Panc1 (cell line): ENCODE measurements at regions not wholly inside any gene's neighbourhood (a gene's known extent, or its start where the extent isn't known, plus 50 kb on each side); places are given as distances from the start of the nearest gene placed in this dataset.
"Not testable (repeated sequence)": the region's sequence is repeated elsewhere in the genome, so short reads cannot be mapped to it uniquely, and the experiment has no call there.

ENCODE experiments used
- ATAC-seq: fragments of 200-7000 bp; cut with Tn5 transposase; 2 replicates; pipeline ENCODE4 v1.9.1; 2020; ENCODE audit warnings: mild to moderate bottlenecking, moderate library complexity
- BruUV-seq: library from RNA; stranded (reverse); fragments of 400-500 nt; replicated peaks from 2 replicates; lab custom pipeline; 2021; lab: Mats Ljungman, UMichigan
- CTCF ChIA-PET: fragments of 300-600 bp; sonication (Branson Sonifier 250); formaldehyde crosslinking; loops from one replicate; lab custom pipeline; 2022; ENCODE audit warnings: antibody characterized with exemption; lab: Charles Lee
- POLR2A ChIA-PET: fragments of 300-600 bp; sonication (Branson Sonifier 250); formaldehyde crosslinking; loops from one replicate; lab custom pipeline; 2022; ENCODE audit warnings: antibody characterized with exemption; lab: Charles Lee
- DNase-seq: peaks from one replicate; pipeline ENCODE4 v3.0.0-alpha.2; 2010; ENCODE audit warnings: low read depth, low spot score
- H3K27ac ChIP-seq: 2 replicates; pipeline ENCODE4 v1.5.1; 2011; ENCODE audit warnings: mild to moderate bottlenecking, low read length, inconsistent platforms
- H3K27me3 ChIP-seq: fragments of 200-500 bp; sonication (Bioruptor generic); 2 replicates; pipeline ENCODE4 v1.6.0; 2014; ENCODE audit warnings: low read length, inconsistent platforms; ENCODE audit not compliant: control insufficient read depth, insufficient read depth
- H3K36me3 ChIP-seq: fragments of 200-500 bp; sonication (Bioruptor generic); 2 replicates; pipeline ENCODE4 v1.5.1; 2014; ENCODE audit warnings: inconsistent platforms, mild to moderate bottlenecking, low read length, moderate library complexity; ENCODE audit not compliant: control insufficient read depth, insufficient read depth
- H3K4me1 ChIP-seq: 2 replicates; pipeline ENCODE4 v1.5.1; 2011; ENCODE audit warnings: inconsistent platforms, mild to moderate bottlenecking, low read length, moderate library complexity; ENCODE audit not compliant: control insufficient read depth, insufficient read depth
- H3K4me3 ChIP-seq, 2 experiments: 2 replicates each; pipeline ENCODE4 v1.5.1; 2011 to 2012; ENCODE audit warnings: low read depth in 2 of 2, low read length in 2 of 2, mild to moderate bottlenecking in 2 of 2, inconsistent platforms in 1 of 2, moderate library complexity in 1 of 2
- H3K9me3 ChIP-seq: fragments of 200-500 bp; sonication (Bioruptor generic); 2 replicates; pipeline ENCODE4 v1.5.1; 2014; ENCODE audit warnings: low read depth, mild to moderate bottlenecking, inconsistent platforms, low read length, moderate library complexity; ENCODE audit not compliant: control insufficient read depth, insufficient read depth
- CTCF ChIP-seq: fragments of 450-650 bp; IDR thresholded peaks from 2 replicates; pipeline ENCODE4 v1.5.1; 2017; ENCODE audit warnings: mild to moderate bottlenecking
- POLR2AphosphoS5 ChIP-seq: IDR thresholded peaks from 2 replicates; pipeline ENCODE4 v1.6.1; 2012; ENCODE audit warnings: mild to moderate bottlenecking, low read depth, low read length, moderate library complexity
- SIN3A ChIP-seq: IDR thresholded peaks from 2 replicates; pipeline ENCODE4 v1.6.1; 2012; ENCODE audit warnings: low read depth, mild to moderate bottlenecking, low read length, moderate library complexity, borderline replicate concordance; ENCODE audit not compliant: insufficient read depth
- TCF7L2 ChIP-seq: IDR thresholded peaks from 2 replicates; pipeline ENCODE4 v1.6.1; 2011; ENCODE audit warnings: mild to moderate bottlenecking, low read depth, low read length, inconsistent platforms
- in situ Hi-C: cut with HindIII; loops from 2 replicates; pipeline ENCODE4 v1.10.0; 2016; ENCODE audit warnings: low sequenced_read_pairs, low pct_unique_long_range_greater_than_20kb
- intact Hi-C: fragments of 100-400 bp; cut with micrococcal nuclease; formaldehyde crosslinking; loops from one replicate; pipeline ENCODE4 v1.10.0; 2022; ENCODE audit not compliant: unreplicated experiment
- TF ChIP-seq, protein P1 (sequence below), 2 experiments: IDR thresholded peaks; 2 replicates each; pipeline ENCODE4 v1.6.1; 2011 to 2012; ENCODE audit warnings: low read depth in 2 of 2, control low read depth in 1 of 2, low read length in 1 of 2, mild to moderate bottlenecking in 1 of 2, moderate library complexity in 1 of 2; ENCODE audit not compliant: insufficient read depth in 1 of 2

- H3K27ac ChIP-seq = no peak overlapping the region
- no peaks in the 10 kb centered on the region for H3K27me3 ChIP-seq
- H3K36me3 ChIP-seq = no peaks in the 10 kb centered on the region
- ATAC-seq = no peak
- BruUV-seq = no TSS peak
- no peaks in the 10 kb centered on the region for H3K9me3 ChIP-seq
- ChIA-PET CTCF (no interaction called here), POLR2A (no interaction called here)
- DNase-seq = no peak
- H3K4me1 ChIP-seq = no peaks in the 10 kb centered on the region
- intact Hi-C loops (no loop called here), in situ Hi-C loops (no loop called here)
- no peak overlapping the region for H3K4me3 ChIP-seq
- TF ChIP-seq TCF7L2 = no peak
- TF ChIP-seq, protein P1, sequence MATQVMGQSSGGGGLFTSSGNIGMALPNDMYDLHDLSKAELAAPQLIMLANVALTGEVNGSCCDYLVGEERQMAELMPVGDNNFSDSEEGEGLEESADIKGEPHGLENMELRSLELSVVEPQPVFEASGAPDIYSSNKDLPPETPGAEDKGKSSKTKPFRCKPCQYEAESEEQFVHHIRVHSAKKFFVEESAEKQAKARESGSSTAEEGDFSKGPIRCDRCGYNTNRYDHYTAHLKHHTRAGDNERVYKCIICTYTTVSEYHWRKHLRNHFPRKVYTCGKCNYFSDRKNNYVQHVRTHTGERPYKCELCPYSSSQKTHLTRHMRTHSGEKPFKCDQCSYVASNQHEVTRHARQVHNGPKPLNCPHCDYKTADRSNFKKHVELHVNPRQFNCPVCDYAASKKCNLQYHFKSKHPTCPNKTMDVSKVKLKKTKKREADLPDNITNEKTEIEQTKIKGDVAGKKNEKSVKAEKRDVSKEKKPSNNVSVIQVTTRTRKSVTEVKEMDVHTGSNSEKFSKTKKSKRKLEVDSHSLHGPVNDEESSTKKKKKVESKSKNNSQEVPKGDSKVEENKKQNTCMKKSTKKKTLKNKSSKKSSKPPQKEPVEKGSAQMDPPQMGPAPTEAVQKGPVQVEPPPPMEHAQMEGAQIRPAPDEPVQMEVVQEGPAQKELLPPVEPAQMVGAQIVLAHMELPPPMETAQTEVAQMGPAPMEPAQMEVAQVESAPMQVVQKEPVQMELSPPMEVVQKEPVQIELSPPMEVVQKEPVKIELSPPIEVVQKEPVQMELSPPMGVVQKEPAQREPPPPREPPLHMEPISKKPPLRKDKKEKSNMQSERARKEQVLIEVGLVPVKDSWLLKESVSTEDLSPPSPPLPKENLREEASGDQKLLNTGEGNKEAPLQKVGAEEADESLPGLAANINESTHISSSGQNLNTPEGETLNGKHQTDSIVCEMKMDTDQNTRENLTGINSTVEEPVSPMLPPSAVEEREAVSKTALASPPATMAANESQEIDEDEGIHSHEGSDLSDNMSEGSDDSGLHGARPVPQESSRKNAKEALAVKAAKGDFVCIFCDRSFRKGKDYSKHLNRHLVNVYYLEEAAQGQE (IDR thresholded peaks at IDR 0.05; ENCODE audit: insufficient read depth in 1 of 2, low read depth in 2 of 2, low read length in 1 of 2) = no peak
- no peak for TF ChIP-seq CTCF
- no peak for TF ChIP-seq SIN3A
- TF ChIP-seq POLR2AphosphoS5 = no peak
Measured at GRCh38 chrX:78838709-78839108, 91.2 kb downstream of the LPAR4 start.

DNA sequence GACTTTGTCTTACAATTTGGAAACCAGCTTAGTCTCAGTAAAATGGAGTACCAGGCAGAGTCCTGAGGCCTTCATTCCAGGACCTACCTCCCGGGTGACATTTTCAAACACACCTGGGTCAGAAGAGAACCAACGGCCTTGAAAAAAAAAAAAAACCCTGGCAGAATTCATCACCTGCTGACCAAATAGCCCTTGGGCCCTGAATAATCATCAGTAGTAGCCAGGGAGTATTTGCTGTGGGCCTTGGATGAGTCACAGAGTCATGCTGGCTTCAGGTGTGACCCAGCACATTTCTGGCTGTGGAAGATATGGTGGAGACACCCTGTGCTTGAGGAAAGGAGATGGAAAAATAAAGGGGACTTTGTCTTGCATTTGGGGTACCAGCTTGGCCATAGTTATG lies 92.2 kb downstream of the LPAR4 start:
- H3K4me3 ChIP-seq = no peak overlapping the region
- intact Hi-C loops (no loop called here), in situ Hi-C loops (no loop called here)
- no peaks in the 10 kb centered on the region for H3K27me3 ChIP-seq
- H3K36me3 ChIP-seq = no peaks in the 10 kb centered on the region
- ATAC-seq = no peak
- ChIA-PET POLR2A (no interaction called here), CTCF (no interaction called here)
- H3K4me1 ChIP-seq = no peaks in the 10 kb centered on the region
- H3K27ac ChIP-seq = no peak overlapping the region
- no TSS peak for BruUV-seq
- TF ChIP-seq CTCF = no peak
- no peak for TF ChIP-seq POLR2AphosphoS5
- TF ChIP-seq SIN3A = no peak
- no peak for TF ChIP-seq TCF7L2
- TF ChIP-seq, protein P1 (IDR thresholded peaks at IDR 0.05; ENCODE audit: insufficient read depth in 1 of 2, low read depth in 2 of 2, low read length in 1 of 2) = no peak
- no peaks in the 10 kb centered on the region for H3K9me3 ChIP-seq
- DNase-seq = no peak

DNA sequence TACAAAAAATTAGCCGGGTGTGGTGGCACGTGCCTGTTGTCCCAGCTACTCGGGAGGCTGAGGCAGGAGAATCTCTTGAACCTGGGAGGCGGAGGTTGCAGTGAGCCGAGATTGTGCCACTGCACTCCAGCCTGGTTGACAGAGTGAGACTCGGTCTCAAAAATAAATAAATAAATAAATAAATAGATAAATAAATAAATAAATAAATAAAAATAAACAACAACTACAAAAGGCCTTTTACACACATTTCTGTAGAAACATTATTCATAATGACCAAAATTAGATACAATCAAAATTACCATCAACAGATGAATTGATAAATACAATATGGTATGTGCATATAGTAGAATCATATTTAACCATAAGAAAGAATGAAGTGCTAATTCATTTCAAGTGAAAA lies 96.7 kb downstream of the LPAR4 start:
- in situ Hi-C loops, BruUV-seq, DNase-seq, H3K4me3 ChIP-seq, intact Hi-C loops, H3K4me1 ChIP-seq, H3K9me3 ChIP-seq, ATAC-seq, POLR2A ChIA-PET, CTCF ChIA-PET, H3K27me3 ChIP-seq, H3K36me3 ChIP-seq, H3K27ac ChIP-seq: not testable (repeated sequence)

DNA sequence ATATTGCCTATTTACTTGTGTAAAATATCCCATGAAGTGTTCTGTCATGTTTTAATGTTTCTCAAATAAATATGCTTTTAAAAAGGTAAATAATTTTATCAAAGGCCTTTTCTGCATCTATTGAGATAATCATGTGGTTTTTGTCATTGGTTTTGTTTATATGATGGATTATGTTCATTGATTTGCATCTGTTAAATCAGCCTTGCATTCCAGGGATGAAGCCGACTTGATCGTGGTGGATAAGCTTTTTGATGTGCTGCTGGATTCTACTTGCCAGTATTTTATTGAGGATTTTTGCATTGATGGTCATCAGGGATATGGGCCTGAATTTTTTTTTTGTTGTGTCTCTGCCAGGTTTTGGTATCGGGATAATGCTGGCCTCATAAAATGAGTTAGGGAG lies 63.9 kb upstream of the P2RY10 start:
- H3K36me3 ChIP-seq, ATAC-seq, H3K27me3 ChIP-seq, in situ Hi-C loops, POLR2A ChIA-PET, BruUV-seq, DNase-seq, intact Hi-C loops, H3K4me1 ChIP-seq, H3K27ac ChIP-seq, H3K9me3 ChIP-seq, CTCF ChIA-PET, H3K4me3 ChIP-seq: not testable (repeated sequence)
